ENCODE measurements at regions not wholly inside any gene's neighbourhood (a gene's known extent, or its start where the extent isn't known, plus 50 kb on each side); places are given as distances from the start of the nearest gene placed in this dataset.
A peak's percentile ranks its signal among the peaks of the same experiment; 100 is the strongest.
"Not testable (repeated sequence)": the region's sequence is repeated elsewhere in the genome, so short reads cannot be mapped to it uniquely, and the experiment has no call there.

DNA sequence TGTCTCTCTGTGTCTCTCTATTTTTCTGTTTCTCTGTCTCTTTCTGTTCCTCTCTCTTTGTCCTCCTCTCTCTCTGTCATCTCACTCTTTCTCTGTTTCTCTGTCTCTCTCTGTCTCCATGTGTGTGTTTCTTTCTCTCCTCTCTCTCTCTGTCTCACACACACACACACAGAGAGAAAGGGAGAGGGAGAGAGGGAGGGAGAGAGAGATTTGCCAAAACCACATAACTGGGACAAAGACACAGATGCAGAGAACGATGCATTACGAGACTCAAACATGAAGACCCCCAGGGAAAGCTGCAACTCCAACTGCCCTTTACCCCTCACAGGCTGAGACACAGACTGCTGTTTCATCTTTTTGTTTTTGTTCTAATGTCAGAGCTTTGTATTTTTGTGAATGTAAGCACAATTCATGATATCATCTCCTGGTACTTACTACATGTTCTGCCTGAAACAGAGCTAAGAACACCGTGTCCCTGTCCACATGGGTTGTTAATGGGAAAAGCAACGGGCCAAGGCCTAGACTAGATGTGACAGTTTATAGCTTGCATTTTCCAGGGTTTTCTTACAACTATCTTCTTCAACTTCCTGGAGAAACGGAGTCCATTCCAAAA, 177.1 kb upstream of the ARID1B start:
- no peak for DNase-seq

DNA sequence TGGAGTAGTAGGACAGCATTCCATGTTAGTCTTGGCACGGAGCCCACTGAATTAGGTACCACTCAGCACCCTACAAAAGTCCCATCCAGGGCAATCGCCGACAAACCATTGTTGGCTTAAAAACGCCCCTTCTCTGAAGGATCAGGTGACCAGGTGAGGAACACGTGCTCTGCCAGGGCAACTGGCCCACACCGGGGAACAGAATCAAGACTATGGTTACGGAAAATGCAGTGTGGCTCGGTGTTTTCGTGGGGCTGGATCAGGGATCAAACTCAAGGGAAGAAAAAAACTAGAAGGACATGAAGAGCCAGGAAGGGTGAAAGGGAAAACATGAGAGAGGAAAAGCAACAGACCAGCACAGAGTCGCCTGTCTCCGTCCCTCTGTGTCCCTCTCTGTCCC, 177.8 kb upstream of the ARID1B start:
- DNase-seq: no peak

DNA sequence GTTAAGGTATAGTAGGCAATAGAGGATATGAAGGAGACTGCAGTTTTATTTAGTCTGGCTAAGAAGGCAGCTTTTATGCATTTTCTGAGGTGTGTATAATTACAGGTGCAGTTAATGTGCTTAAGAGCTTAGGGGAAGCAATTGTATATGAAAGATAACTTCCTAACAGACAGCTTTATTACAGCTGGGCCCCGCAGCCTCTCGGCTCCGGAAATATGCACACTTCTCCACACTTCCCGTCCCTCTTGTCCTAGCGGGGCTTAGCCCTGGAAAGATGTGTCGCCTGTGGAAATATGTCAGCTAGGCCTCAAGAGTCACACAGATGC, 178.4 kb upstream of the ARID1B start:
- DNase-seq: no peak

DNA sequence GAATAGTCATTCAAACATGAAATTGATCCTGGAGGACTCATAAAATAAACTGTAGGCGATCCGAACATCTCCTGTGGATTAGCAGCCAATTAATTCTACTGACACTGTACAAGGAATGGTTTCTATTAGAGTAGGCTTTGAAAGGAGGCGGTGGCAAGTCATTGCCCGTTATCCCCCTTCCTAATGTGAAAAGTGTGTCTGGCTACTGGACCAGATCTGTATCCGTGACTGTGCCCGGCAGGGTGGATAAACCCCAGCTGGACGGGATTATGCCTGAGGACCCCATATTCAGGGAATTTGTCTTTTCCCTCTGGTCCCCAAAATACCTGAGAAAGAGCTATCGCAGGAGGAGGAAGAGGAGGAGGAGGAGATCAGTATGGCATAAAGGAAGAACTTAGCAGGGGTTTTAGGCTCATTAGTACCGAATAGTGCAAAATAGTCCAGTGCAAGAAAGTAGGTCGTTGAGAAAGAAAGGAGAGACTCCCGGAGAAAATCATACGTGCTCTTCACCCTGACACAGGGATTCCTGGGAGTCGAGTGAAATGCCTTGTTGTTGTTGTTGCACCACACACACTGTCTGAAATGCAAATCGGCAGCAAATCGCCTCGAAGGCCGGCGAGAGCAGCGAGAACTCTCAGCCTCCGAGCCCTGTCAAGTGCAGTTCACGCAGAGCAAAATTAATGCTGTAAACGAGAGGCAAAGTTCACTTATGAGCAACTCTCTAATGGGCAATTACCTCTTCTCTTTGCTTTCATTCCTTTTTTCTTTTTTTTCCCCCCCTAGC, 178.9 kb upstream of the ARID1B start:
- no peak for DNase-seq

DNA sequence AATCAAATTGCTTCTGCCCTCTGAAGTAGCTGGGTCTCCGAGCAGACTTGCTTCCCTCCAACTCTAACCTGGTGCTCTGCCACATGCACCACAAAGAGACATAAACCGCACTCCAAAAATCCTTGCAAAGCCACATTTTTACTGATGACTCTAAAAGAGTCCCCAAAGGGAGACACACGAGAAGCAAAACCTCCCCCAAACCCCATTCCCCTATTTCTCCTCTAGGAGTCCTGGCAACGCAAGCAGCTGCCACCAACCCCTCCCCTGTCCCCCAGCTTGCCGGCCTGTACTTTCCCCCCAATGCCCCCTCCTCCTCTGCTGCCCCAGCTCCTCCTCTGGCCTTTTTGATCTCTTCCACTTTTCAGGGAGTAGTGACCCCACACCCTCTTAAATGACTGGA, 180.1 kb upstream of the ARID1B start:
- DNase-seq: no peak

DNA sequence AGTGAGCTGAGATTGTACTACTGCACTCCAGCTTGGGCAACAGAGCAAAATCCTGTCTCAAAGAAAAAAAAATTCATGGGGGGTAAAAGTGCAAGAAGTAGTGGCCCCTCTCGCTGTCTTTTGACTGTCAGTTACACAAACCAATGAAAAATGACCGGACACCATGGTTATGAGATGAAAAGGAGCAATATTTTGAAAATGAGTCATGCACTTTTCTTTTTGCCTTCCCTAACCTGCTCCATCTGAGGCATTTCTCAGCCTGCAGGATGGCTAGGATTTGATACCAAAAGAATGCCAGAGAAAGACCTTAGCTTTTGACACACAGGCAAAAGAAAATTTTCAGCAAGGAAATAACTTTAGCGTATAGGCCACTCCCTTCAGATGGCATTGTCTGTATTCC, 181.7 kb upstream of the ARID1B start:
- DNase-seq: no peak

DNA sequence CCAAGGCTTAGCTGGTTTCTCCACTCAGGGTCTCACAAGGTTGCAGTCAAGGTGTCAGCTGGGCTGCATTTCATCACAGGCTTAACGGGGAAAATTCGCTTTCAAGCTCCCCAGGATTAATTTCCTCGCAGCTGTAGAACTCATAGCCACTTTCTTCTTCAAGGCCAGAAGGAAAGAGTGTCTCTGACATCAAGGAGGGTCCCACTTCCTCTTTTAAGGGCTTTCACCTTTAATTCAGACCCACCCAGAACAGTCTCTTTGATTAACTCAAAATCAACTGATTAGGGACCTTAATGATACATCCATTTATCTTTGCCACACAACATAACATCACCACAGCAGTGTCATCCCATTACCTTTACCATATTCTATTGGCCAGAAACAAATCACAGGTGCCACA, 183.3 kb upstream of the ARID1B start:
- DNase-seq: no peak

DNA sequence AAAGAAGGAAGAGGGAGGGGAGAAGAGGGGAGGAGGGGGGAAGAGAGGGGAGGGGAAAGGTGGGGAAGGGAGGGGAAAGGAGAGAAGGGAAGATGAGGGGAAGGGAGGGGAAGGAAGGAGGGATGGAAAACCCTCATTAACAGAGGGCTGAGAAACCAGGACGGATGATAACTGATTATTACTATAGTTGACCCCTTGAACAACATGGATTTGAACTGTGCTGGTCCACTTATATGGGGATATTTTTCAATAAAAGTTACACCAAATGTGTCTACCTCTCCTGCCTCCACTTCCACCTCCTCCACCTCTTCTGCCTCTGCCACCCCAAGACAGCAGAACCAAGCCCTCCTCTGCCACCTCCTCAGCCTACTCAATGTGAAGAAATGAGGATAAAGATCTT, 184.1 kb upstream of the ARID1B start:
- no peak for DNase-seq

DNA sequence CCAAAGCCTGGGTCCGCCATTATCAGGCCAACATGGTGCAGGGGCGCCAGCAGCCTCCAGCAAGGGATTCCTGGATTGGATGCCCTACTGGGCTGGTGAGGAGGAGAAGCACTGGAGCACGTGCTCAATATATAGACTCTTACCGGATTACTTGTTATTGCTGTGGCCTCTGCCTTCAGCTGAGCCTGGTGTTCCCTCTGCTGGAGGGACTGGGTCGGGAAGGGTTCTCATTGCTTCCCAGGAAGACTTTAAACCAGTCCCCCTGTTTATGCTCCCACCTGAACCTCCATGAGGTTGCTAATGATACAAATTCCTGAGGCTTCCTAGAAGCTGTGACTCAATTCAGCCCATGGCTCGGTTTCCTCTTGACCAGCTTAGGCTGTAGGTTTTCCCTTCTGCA, 186.7 kb upstream of the ARID1B start:
- DNase-seq: no peak

DNA sequence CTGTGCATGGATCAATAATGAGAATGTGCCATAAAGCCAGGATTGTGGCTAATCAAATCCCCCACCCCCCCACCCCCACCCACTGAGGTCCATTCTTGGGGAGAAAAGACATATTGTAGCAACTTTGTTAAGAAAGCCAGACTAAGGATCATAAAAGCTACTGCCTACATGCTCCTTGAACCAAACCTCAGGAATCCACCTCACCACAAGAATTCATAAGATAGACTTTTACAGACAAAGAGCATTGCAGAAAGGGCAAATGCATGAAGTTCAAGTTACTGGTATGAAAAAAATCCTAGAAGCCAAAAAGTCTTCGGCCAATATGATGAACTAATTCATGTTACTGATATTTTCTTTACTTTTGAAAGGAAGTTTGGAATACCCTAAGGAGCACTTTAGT, 187.9 kb upstream of the ARID1B start:
- no peak for DNase-seq

DNA sequence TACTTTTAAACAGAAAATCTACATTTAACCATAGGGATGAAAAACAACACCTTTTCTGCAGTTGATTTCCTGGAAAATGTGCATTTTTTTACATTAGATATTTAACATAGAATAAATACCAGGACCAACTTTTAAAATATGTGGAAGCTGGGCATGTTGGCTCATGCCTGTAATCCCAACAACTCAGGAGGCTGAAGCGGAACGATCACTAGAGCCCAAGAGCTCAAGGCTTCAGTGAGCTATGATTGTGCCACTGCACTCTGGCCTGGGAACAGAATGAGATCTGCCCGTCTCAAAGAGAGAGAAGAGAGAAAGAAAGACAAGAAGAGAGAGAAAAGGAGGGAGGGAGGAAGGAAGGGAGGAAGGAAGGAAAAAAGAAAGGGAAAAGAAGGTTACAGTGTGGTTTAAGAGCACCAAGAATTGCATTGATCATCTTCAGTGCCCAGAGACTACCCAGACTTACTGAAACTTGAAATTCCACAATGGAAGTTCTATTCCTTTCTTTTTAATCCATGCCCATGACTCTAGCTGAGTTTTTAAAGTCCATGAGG, 189.4 kb upstream of the ARID1B start:
- DNase-seq: no peak

DNA sequence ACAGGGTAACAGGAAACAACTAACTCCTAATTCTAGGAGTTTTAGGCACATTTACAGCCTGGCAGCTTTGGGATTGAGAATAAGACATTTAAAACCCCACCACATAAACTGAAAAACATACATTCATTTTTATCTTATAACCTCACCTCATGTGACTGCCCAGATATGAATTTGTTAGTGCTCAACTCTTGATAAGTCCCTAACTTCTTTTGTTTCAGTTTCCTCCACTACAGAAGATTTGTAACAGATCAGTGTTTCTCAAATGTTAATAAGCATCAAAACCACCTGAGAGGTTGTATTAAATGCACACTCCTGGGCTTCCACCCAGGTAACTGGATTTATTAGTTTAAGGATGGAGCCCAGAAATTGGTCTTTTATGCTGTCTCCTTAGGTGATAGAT, 190.1 kb upstream of the ARID1B start:
- DNase-seq: no peak

DNA sequence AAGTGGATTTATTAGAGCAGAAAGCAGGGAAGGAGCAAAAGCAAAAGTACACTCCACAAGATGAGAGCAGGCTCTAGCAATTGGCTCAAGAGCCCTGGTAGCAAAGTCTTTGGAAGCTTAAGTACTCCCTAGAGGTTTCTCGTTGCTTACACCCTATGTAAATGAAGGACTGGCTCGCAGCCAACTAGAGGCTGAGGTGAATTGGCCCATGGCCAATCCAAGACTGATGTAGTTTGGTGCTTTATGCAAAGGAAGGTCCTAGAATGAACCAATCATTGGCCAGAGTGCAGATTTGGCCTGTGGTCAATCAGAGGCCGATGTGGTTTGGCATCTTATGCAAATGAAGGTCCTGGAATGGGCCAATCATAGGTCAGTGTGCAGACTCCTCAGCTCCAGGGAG, 191.3 kb upstream of the ARID1B start:
- DNase-seq: no peak

DNA sequence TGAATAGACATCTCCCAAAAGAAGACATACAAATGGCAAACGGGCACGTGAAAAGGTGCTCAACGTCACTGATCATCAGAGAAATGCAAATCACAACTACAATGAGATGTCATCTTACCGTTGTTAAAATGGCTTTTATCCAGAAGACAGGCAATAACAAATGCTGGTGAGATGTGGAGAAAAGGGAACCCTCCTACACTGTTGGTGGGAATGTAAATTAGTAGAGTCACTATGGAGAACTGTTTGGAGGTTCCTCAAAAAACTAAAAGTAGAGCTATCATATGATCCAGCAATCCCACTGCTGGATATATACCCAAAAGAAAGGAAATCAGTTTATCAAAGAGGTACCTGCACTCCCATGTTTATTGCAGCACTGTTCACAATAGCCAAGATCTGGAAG, 193.1 kb upstream of the ARID1B start:
- not testable (repeated sequence) for DNase-seq

DNA sequence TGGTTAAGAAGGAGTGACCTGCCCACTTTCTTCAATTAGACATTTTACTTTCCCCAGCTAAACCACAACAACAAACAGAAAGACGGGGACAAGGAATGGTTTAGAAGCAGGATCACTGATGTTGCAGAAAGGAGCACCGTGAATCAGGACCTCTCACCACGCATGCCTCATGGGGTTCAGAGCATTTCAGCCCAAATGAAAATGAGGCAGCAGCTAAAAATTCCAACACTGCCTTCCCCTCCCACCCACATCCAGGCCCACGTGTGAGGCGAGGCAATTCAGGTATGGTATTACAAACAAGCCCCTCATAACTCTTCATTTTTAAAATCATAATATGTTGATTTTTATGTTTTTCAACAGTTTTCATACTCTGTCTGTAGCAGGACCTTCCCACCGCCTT, 194.1 kb upstream of the ARID1B start:
- DNase-seq: no peak

DNA sequence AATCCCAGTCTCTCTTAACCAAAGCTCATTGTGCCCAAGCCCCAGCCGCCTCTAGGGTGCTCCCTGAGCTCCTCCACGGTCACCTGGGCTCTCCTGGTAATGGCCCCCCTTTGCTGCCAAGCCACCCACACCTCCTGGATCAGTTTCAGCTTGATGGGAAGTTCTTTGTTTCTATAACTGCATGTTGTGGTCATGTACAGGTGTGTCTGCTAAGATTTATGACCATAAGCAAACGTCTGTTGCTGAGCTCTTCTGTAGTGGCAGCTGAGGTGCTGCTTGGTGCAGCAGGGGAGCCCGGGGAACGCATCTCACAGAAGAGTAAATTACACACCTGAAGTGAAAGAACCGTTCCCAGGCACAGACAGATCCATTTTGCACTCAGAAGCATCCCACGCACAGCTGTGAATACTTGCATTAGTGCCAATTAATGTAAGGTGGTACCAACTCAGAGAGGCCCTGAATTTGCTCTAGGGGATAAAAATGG, 194.6 kb upstream of the ARID1B start:
- no peak for DNase-seq

DNA sequence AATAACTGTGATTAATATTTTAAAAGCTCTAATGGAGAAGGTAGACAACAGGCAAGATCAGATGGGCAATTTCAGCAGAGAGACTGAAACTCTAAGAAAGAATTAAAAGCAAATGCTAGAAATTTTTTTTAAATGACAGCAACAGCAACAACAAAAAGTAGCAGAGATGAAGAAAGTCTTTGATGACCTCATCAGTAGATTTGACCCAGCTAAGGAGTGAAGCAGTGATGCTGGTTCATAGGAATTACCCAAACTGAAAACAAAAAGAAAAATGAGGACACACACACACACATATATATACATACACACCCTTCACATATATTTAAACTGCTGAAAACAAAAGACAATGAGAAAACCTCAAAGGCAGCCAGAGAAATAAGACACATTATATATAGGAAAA, 197.6 kb upstream of the ARID1B start:
- DNase-seq: no peak

DNA sequence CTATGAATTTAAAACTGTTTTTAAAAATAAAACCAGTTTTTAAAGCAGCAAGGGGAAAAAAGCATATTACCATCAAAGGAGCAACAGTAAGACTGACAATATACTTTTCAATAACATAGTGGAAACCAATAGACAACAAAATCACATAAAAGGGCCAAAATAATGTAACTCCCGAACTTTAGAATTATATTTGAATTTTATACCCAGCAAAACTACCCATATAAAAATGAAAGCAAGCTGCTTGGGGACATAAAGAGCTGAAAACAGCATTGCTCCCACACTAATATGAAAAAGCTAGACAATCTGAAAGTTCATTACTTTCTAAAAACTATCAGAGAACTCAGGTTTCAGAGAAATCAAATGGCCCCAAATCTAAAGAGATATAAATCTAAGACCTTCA, 199.4 kb upstream of the ARID1B start:
- DNase-seq: no peak

DNA sequence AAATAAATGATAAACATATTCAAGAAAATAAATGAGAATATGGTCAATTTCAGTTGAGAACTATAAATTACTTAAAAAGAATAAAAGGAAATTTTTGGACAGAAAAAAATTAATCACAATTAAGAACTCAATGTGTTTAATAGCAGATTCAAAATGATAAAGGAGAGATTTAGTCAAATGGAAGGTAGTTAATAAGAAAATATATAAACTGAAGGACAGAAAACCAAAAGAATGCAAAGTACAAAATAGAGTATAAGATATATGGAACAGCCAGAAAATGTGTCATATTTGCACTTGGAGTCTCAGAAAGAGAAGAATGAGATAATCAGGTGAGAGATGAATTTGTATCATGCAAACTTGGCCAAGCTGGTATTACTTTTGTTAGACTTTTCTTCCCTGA, 201.8 kb upstream of the ARID1B start:
- DNase-seq: no peak

DNA sequence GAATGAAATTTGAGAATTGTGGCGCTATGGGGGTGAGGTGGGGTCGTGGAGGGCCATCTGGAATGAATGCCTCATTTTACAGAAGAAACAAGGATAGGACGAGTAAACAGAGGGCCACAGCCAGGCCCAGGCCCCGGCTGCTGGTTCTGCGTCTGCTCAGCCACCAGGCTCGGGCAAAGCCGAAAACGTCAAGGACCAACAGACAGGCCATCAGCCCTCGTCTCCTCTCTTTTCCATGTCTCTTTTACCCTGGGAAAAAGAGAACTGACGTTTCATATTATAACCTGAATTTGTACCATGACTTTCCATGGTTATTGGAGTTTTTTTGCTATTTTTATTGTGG, 212.4 kb upstream of the ARID1B start:
- DNase-seq: no peak

DNA sequence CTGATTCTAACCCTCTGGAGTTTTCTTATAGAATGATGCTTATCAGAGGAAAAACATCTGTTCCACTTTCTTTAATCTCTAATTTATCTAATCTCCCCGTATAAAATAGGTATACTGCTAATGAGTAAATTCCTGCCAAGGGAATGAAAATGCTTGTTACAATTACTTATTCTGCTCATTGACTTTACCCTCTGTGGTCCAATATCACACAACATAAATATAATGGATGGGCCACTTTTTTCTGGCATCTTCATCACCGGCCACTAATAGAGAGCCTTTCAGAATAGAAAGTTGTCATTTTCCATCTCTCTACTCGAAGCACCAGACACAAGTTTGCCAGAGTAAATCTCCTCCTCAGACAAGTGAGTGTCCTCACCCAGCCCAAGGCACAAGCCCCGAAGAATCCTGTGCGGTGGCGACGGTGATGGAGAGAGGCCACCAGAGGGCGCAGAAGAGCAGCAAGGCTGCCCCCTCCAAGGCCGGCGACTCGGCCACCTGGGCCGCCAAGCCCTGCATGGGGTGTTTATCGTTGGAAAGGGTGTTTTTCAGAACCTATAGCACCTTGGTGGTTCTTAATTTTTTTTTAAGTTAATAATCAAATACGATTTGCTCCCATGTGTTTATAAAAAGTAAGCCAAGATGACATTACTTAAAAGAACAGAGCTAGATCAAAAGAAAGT, 212.9 kb upstream of the ARID1B start:
- DNase-seq: peak; percentile 78

DNA sequence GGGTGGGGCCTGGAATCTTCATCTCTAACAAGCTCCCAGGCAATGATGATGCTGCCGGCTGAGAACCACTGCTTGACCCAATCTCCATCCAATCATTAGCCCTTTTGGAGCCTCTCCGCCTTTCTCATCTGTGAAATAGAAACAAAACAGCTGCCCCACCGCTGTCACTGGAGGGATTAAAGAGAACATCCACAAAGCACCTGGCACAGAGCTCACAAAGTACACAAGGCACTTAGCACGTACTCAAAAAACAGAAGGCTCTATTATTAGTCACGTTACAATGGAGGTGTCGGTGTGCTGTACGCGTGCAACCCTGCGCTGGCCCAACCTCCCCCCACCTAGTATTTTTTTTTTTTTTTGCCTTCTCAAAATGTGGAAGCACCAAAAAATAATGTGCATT, 213.5 kb upstream of the ARID1B start:
- DNase-seq: no peak

DNA sequence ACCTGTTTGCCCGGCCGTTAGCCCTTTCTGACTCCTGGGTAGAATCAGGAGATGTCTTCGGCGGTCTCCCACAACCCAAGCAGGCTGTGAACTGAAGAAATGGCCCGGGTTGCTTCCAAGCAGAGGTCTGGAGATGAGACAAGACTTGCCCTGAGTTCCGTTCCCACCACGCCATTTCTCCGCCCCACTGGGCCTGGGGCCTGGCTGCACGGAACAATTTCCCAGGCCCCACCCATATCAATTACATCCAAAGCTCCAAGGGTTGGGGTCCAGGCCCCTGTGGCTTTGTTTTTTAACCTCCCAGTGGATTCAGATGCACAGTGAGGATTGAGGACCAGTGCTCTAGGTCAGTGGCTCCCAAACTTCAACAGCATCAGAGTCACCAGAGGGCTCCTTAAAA, 214.5 kb upstream of the ARID1B start:
- DNase-seq: no peak

DNA sequence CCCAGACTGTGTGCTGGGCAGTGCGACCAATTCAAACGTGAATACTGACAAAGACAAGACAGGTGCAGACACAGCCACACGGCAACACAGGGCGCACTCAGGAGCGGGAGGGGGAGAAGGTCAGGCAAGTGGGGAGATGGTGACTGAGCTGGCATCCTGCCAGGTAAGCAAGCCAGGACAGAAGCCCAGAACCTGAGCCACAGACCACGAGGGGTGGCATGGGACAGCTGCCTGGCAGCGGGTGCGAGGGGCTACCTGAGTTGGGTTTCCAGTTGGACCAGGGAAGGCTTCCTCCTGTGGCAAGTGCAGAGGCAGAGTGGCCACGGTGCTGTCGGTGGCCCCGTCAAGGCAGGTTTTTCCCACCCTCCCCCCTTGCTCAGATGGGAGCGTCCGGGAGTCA, 215.2 kb upstream of the ARID1B start:
- DNase-seq: no peak

All from activated naive CD4-positive, alpha-beta T cell treated with Interleukin-2 at 50 U/mL for 16 hours (primary cell).